ENCODE measurements at regions not wholly inside any gene's neighbourhood (a gene's known extent, or its start where the extent isn't known, plus 50 kb on each side); places are given as distances from the start of the nearest gene placed in this dataset.

DNA sequence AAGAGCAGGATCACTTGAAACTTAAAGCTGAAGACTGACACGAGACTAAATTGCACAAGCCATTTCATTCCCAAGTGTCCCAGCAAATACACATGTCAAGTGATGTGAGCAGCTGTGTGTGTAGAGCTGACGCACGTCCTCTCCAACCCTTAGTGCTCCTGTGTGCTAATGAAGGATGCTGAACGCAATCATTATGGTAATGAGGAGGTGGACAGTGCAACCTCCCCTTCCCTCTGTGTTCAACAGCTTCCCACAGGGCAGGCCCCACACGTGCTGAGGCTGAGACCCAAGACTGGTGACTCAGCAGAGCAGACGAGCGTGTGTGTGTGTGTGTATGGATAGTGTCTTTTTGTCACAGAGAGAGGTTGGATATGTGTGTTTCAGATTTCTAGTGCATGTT is 702.1 kb downstream of the SEMA5A start:
- Histone ChIP-seq H3F3A (ENCODE audit: control insufficient read depth, insufficient read depth) (no peaks in the 10 kb centered on the region), H3K9me2 (replicated peaks; ENCODE audit: control insufficient read depth, low read length) (no peaks in the 10 kb centered on the region), H4K20me1 (ENCODE audit: control insufficient read depth, insufficient read depth, low read depth, low read length) (no peaks in the 10 kb centered on the region), H3K27ac (ENCODE audit: low read depth, low read length) (no peak overlapping the region), H3K27me3 (ENCODE audit: control insufficient read depth, low read length) (no peaks in the 10 kb centered on the region), H3K4me1 (ENCODE audit: control insufficient read depth, low read length) (no peaks in the 10 kb centered on the region), H3K36me3 (ENCODE audit: control insufficient read depth, low read length) (no peaks in the 10 kb centered on the region), H3K79me2 (ENCODE audit: control insufficient read depth, low read length) (no peaks in the 10 kb centered on the region), H3K9me3 (ENCODE audit: control insufficient read depth, insufficient read depth, low read length) (no peaks in the 10 kb centered on the region), H3K4me3 (ENCODE audit: low read length) (no peak overlapping the region), H3K4me2 (ENCODE audit: low read length) (no peak overlapping the region)
- TF ChIP-seq, protein P1, sequence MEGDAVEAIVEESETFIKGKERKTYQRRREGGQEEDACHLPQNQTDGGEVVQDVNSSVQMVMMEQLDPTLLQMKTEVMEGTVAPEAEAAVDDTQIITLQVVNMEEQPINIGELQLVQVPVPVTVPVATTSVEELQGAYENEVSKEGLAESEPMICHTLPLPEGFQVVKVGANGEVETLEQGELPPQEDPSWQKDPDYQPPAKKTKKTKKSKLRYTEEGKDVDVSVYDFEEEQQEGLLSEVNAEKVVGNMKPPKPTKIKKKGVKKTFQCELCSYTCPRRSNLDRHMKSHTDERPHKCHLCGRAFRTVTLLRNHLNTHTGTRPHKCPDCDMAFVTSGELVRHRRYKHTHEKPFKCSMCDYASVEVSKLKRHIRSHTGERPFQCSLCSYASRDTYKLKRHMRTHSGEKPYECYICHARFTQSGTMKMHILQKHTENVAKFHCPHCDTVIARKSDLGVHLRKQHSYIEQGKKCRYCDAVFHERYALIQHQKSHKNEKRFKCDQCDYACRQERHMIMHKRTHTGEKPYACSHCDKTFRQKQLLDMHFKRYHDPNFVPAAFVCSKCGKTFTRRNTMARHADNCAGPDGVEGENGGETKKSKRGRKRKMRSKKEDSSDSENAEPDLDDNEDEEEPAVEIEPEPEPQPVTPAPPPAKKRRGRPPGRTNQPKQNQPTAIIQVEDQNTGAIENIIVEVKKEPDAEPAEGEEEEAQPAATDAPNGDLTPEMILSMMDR (IDR thresholded peaks at IDR 0.05; ENCODE audit: low read depth, low read length, poor library complexity, severe bottlenecking), result no peak

DNA sequence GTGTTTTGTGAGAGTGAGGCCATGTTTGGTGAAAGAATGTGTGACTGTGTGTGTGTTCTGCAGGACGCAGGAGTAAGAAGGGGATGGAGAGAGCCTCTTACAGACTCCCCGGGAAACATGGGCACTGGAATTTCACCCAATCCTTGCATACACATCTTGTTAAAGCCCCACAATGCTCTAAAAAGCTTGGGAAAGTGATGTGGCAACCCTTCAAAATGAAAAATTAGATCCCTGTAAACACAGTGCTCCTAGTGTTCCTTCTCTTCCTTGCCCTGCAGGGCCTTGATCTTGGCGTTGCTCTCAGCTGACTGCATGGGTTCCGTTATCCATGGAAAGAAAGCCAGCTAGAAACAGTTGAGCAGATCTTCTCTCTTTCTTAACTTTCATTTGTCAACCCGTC is 701.7 kb downstream of the SEMA5A start:
- H3K9me3 ChIP-seq (ENCODE audit: control insufficient read depth, insufficient read depth, low read length), result no peaks in the 10 kb centered on the region
- TF ChIP-seq, protein P1 (IDR thresholded peaks at IDR 0.05; ENCODE audit: low read depth, low read length, poor library complexity, severe bottlenecking), result no peak
- no peak for TF ChIP-seq EZH2phosphoT487 (IDR thresholded peaks at IDR 0.05; ENCODE audit: borderline replicate concordance, low read length)
- H3K4me3 ChIP-seq (ENCODE audit: low read length), result no peak overlapping the region
- no peaks in the 10 kb centered on the region for H3K79me2 ChIP-seq (ENCODE audit: control insufficient read depth, low read length)
- no peaks in the 10 kb centered on the region for H3K9me2 ChIP-seq (replicated peaks; ENCODE audit: control insufficient read depth, low read length)
- H3K4me2 ChIP-seq (ENCODE audit: low read length), result no peak overlapping the region
- no peaks in the 10 kb centered on the region for H3K27me3 ChIP-seq (ENCODE audit: control insufficient read depth, low read length)
- no peak overlapping the region for H3K27ac ChIP-seq (ENCODE audit: low read depth, low read length)
- H3F3A ChIP-seq (ENCODE audit: control insufficient read depth, insufficient read depth), result no peaks in the 10 kb centered on the region
- H4K20me1 ChIP-seq (ENCODE audit: control insufficient read depth, insufficient read depth, low read depth, low read length), result no peaks in the 10 kb centered on the region
- H3K36me3 ChIP-seq (ENCODE audit: control insufficient read depth, low read length), result no peaks in the 10 kb centered on the region
- H3K4me1 ChIP-seq (ENCODE audit: control insufficient read depth, low read length), result no peaks in the 10 kb centered on the region

DNA sequence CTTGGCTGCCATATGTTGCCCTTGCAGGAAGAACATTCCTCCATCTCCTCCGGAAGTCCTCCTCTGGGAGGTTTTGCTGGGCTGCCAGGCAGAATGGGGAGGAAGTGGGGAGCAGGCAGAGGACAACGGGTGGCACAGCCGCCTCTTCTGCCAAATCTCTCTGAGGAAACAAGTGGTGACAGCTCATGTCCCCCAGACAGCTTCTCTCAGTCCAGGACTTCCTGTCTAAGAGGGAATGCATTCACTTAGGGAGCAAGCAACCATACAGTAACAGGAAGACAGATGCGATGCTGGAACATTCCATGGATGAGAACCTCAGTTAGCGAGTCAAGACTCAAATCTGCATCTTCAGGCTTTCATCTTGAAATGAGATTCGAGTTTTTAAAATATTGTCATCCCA is 701.0 kb downstream of the SEMA5A start:
- no peaks in the 10 kb centered on the region for H3F3A ChIP-seq (ENCODE audit: control insufficient read depth, insufficient read depth)
- H3K27me3 ChIP-seq (ENCODE audit: control insufficient read depth, low read length), result no peaks in the 10 kb centered on the region
- no peaks in the 10 kb centered on the region for H4K20me1 ChIP-seq (ENCODE audit: control insufficient read depth, insufficient read depth, low read depth, low read length)
- H3K36me3 ChIP-seq (ENCODE audit: control insufficient read depth, low read length), result no peaks in the 10 kb centered on the region
- H3K9me2 ChIP-seq (replicated peaks; ENCODE audit: control insufficient read depth, low read length), result no peaks in the 10 kb centered on the region
- TF ChIP-seq, protein P1 (IDR thresholded peaks at IDR 0.05; ENCODE audit: low read depth, low read length, poor library complexity, severe bottlenecking), result no peak
- TF ChIP-seq EZH2phosphoT487 (IDR thresholded peaks at IDR 0.05; ENCODE audit: borderline replicate concordance, low read length), result no peak
- no peak overlapping the region for H3K4me3 ChIP-seq (ENCODE audit: low read length)
- H3K27ac ChIP-seq (ENCODE audit: low read depth, low read length), result no peak overlapping the region
- no peaks in the 10 kb centered on the region for H3K4me1 ChIP-seq (ENCODE audit: control insufficient read depth, low read length)
- no peak overlapping the region for H3K4me2 ChIP-seq (ENCODE audit: low read length)
- H3K79me2 ChIP-seq (ENCODE audit: control insufficient read depth, low read length), result no peaks in the 10 kb centered on the region
- H3K9me3 ChIP-seq (ENCODE audit: control insufficient read depth, insufficient read depth, low read length), result no peaks in the 10 kb centered on the region

DNA sequence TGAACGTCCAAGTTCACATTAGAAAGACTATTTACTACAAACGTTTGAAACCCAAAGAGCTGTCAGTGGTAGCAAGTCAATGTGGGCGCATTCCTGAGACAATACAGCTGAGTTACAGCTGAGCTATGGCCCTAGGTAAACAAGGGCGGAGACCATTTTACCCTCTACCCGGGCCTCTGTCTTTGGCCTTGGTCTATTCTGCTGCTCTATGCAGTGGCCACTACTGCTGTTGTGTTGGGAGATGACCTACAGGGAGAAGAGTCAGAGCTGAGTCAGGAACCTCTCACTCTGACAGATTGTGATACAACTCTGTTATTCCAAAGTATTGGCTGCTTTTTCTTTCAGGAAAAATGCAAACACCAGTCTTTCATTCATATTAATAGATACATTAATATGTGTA is 700.6 kb downstream of the SEMA5A start:
- H3K4me2 ChIP-seq (ENCODE audit: low read length), result no peak overlapping the region

More for the DNA sequence above, 700.6 kb downstream of the SEMA5A start:
- Histone ChIP-seq H3K79me2 (ENCODE audit: control insufficient read depth, low read length) (no peaks in the 10 kb centered on the region), H3F3A (ENCODE audit: control insufficient read depth, insufficient read depth) (no peaks in the 10 kb centered on the region), H3K27ac (ENCODE audit: low read depth, low read length) (no peak overlapping the region), H3K36me3 (ENCODE audit: control insufficient read depth, low read length) (no peaks in the 10 kb centered on the region), H4K20me1 (ENCODE audit: control insufficient read depth, insufficient read depth, low read depth, low read length) (no peaks in the 10 kb centered on the region), H3K4me1 (ENCODE audit: control insufficient read depth, low read length) (no peaks in the 10 kb centered on the region), H3K9me2 (replicated peaks; ENCODE audit: control insufficient read depth, low read length) (no peaks in the 10 kb centered on the region), H3K4me3 (ENCODE audit: low read length) (no peak overlapping the region), H3K9me3 (ENCODE audit: control insufficient read depth, insufficient read depth, low read length) (no peaks in the 10 kb centered on the region), H3K27me3 (ENCODE audit: control insufficient read depth, low read length) (no peaks in the 10 kb centered on the region)
- TF ChIP-seq EZH2phosphoT487 (IDR thresholded peaks at IDR 0.05; ENCODE audit: borderline replicate concordance, low read length), result no peak
- TF ChIP-seq, protein P1 (IDR thresholded peaks at IDR 0.05; ENCODE audit: low read depth, low read length, poor library complexity, severe bottlenecking), result no peak
